Keratinocyte (primary cell): ENCODE measurements at regions not wholly inside any gene's neighbourhood (a gene's known extent, or its start where the extent isn't known, plus 50 kb on each side); places are given as distances from the start of the nearest gene placed in this dataset.

Experiments
- DNase-seq: peaks from one replicate; pipeline ENCODE4 v3.0.0-alpha.2; 2011; ENCODE audit warnings: low read depth, missing footprints, low spot score
- FAIRE-seq: peaks from 2 replicates; lab custom pipeline; 2011; peaks lifted over from hg19 to GRCh38; lab: Jason Lieb, UNC
- H2AFZ ChIP-seq: 2 replicates; pipeline ENCODE4 v1.6.0; 2012; ENCODE audit warnings: low read length, control low read depth, inconsistent platforms; ENCODE audit not compliant: control insufficient read depth
- H3K27ac ChIP-seq: 2 replicates; pipeline ENCODE4 v1.5.1; 2011; ENCODE audit warnings: low read length; ENCODE audit not compliant: control insufficient read depth, insufficient read depth
- H3K27me3 ChIP-seq: 3 replicates; pipeline ENCODE4 v1.6.0; 2011; ENCODE audit warnings: low read length; ENCODE audit not compliant: control insufficient read depth, insufficient read depth; ENCODE audit errors: extremely low read depth
- H3K36me3 ChIP-seq, 2 experiments: 2 replicates in 1 of 2; 3 replicates in 1 of 2; pipeline ENCODE4 v1.5.1; 2011; ENCODE audit warnings: low read length in 2 of 2, mild to moderate bottlenecking in 1 of 2; ENCODE audit not compliant: control insufficient read depth in 2 of 2, insufficient read depth in 2 of 2; ENCODE audit errors: extremely low read depth in 1 of 2
- H3K4me1 ChIP-seq: 3 replicates; pipeline ENCODE4 v1.5.1; 2011; ENCODE audit warnings: low read length; ENCODE audit not compliant: control insufficient read depth, insufficient read depth; ENCODE audit errors: extremely low read depth
- H3K4me2 ChIP-seq: 3 replicates; pipeline ENCODE4 v1.6.0; 2011; ENCODE audit warnings: low read depth, low read length; ENCODE audit not compliant: control insufficient read depth, insufficient read depth; ENCODE audit errors: extremely low read depth
- H3K4me3 ChIP-seq, 3 experiments: fragments of 200-600 bp in 1 of 3; sonication (generic) in 1 of 3; 2 replicates in 2 of 3; 3 replicates in 1 of 3; pipeline ENCODE4 v1.5.1; 2011 to 2016; ENCODE audit warnings: low read length in 3 of 3, mild to moderate bottlenecking in 3 of 3, control low read depth in 2 of 3, inconsistent platforms in 1 of 3, low read depth in 1 of 3, mixed read lengths in 1 of 3, mixed run types in 1 of 3, moderate library complexity in 1 of 3; ENCODE audit not compliant: control insufficient read depth in 2 of 3, insufficient read depth in 2 of 3; ENCODE audit errors: extremely low read depth in 1 of 3
- H3K79me2 ChIP-seq: 2 replicates; pipeline ENCODE4 v1.6.0; 2012; ENCODE audit warnings: low read length; ENCODE audit not compliant: control insufficient read depth, insufficient read depth
- H3K9ac ChIP-seq: 3 replicates; pipeline ENCODE4 v1.6.0; 2011; ENCODE audit warnings: low read length; ENCODE audit not compliant: control insufficient read depth, insufficient read depth; ENCODE audit errors: extremely low read depth
- H3K9me1 ChIP-seq: 3 replicates; pipeline ENCODE4 v1.6.0; 2011; ENCODE audit warnings: low read length; ENCODE audit not compliant: control insufficient read depth, insufficient read depth; ENCODE audit errors: extremely low read depth
- H3K9me3 ChIP-seq: 2 replicates; pipeline ENCODE4 v1.5.1; 2012; ENCODE audit warnings: low read depth, low read length; ENCODE audit not compliant: control insufficient read depth
- H4K20me1 ChIP-seq: 3 replicates; pipeline ENCODE4 v1.6.0; 2011; ENCODE audit warnings: low read length; ENCODE audit not compliant: control insufficient read depth, insufficient read depth; ENCODE audit errors: extremely low read depth
- EZH2 ChIP-seq: IDR thresholded peaks from one replicate; pipeline ENCODE4 v1.6.1; 2012; ENCODE audit warnings: inconsistent platforms, mild to moderate bottlenecking, low read length, moderate library complexity
- dilution Hi-C: fragments of 300-500 bp; cut with MboI; formaldehyde crosslinking; loops from one replicate; pipeline ENCODE4 v1.7.0; 2020; ENCODE audit warnings: low sequenced_read_pairs; ENCODE audit not compliant: extremely low pct_ligation_motif_present
- TF ChIP-seq, protein P1 (sequence below), 3 experiments: IDR thresholded peaks in 1 of 3; conservative IDR thresholded peaks in 1 of 3; optimal IDR thresholded peaks in 1 of 3; 2 replicates in 2 of 3; 3 replicates in 1 of 3; pipeline versions ENCODE3 to v1.5.1; 2011; ENCODE audit warnings: low read length in 3 of 3, mild to moderate bottlenecking in 3 of 3, moderate library complexity in 2 of 3, control low read depth in 1 of 3, inconsistent platforms in 1 of 3; ENCODE audit not compliant: insufficient read depth in 2 of 3; ENCODE audit errors: extremely low read depth in 1 of 3

DNA sequence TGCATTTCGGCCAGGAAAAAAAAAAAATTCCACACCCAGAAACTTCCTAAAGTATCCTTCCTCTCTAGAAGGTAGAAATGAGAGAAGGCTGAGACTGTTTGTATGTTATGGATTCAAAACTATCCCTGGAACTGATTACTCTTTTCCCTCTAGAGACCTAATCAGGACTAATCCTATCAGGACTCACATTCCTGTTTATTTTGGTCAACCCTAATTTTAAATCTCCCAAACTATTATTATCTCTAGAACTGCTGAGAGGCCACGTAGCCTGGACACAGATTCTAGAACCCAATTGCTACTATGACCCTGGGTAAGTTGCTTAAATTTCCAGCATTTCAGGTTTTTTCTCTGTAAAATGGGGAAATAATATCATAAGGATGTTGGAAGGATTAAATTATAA lies 346.8 kb upstream of the MEOX2 start:
- H3K9me1 ChIP-seq, result no peaks in the 10 kb centered on the region
- no peaks in the 10 kb centered on the region for H3K4me1 ChIP-seq
- no peak for TF ChIP-seq EZH2
- TF ChIP-seq, protein P1, sequence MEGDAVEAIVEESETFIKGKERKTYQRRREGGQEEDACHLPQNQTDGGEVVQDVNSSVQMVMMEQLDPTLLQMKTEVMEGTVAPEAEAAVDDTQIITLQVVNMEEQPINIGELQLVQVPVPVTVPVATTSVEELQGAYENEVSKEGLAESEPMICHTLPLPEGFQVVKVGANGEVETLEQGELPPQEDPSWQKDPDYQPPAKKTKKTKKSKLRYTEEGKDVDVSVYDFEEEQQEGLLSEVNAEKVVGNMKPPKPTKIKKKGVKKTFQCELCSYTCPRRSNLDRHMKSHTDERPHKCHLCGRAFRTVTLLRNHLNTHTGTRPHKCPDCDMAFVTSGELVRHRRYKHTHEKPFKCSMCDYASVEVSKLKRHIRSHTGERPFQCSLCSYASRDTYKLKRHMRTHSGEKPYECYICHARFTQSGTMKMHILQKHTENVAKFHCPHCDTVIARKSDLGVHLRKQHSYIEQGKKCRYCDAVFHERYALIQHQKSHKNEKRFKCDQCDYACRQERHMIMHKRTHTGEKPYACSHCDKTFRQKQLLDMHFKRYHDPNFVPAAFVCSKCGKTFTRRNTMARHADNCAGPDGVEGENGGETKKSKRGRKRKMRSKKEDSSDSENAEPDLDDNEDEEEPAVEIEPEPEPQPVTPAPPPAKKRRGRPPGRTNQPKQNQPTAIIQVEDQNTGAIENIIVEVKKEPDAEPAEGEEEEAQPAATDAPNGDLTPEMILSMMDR (optimal IDR thresholded peaks at IDR 0.05 in 1 of 3, IDR thresholded peaks at IDR 0.05 in 1 of 3, conservative IDR thresholded peaks at IDR 0.05 in 1 of 3; ENCODE audit: extremely low read depth in 1 of 3, insufficient read depth in 2 of 3, low read length in 3 of 3), result no peak
- no peak for DNase-seq
- FAIRE-seq, result no peak
- no peak overlapping the region for H3K9ac ChIP-seq
- no peak overlapping the region for H2AFZ ChIP-seq
- H3K9me3 ChIP-seq, result no peaks in the 10 kb centered on the region
- dilution Hi-C loops, result no loop called here
- no peaks in the 10 kb centered on the region for H4K20me1 ChIP-seq
- H3K4me2 ChIP-seq, result no peak overlapping the region
- no peaks in the 10 kb centered on the region for H3K36me3 ChIP-seq
- no peaks in the 10 kb centered on the region for H3K79me2 ChIP-seq
- no peaks in the 10 kb centered on the region for H3K27me3 ChIP-seq
- H3K27ac ChIP-seq, result no peak overlapping the region
- H3K4me3 ChIP-seq, result no peak overlapping the region

DNA sequence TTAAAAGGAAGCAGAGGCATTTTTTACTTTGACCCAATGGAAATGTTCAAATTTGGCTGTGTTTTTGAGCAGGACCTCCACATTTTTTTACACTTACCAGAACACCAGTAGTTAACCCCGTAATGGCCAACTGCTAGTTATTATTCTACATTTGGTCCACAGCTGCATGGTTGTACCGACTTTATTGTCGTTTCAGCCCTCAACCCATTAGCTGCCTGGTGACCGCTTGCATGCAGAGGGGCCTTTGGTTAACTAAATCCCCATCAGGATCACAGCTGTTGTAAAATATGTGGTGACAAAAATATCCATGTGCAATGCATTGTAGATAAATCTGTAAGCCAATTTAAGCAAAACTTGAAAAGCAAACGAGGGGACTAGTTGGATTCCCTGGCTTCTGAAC lies 342.2 kb upstream of the MEOX2 start:
- FAIRE-seq, result no peak
- H3K9ac ChIP-seq, result no peak overlapping the region
- dilution Hi-C loops, result no loop called here

More for the DNA sequence above, 342.2 kb upstream of the MEOX2 start:
- TF ChIP-seq EZH2, result no peak
- TF ChIP-seq, protein P1 (optimal IDR thresholded peaks at IDR 0.05 in 1 of 3, IDR thresholded peaks at IDR 0.05 in 1 of 3, conservative IDR thresholded peaks at IDR 0.05 in 1 of 3; ENCODE audit: extremely low read depth in 1 of 3, insufficient read depth in 2 of 3, low read length in 3 of 3), result no peak
- Histone ChIP-seq H3K27ac (no peak overlapping the region), H4K20me1 (no peaks in the 10 kb centered on the region), H3K36me3 (no peaks in the 10 kb centered on the region), H3K9me3 (no peaks in the 10 kb centered on the region), H3K79me2 (no peaks in the 10 kb centered on the region), H3K4me2 (no peak overlapping the region), H2AFZ (no peak overlapping the region), H3K27me3 (no peaks in the 10 kb centered on the region), H3K9me1 (no peaks in the 10 kb centered on the region), H3K4me1 (no peaks in the 10 kb centered on the region), H3K4me3 (no peak overlapping the region)
- DNase-seq, result no peak
